ENCODE measurements at regions not wholly inside any gene's neighbourhood (a gene's known extent, or its start where the extent isn't known, plus 50 kb on each side); places are given as distances from the start of the nearest gene placed in this dataset.

DNA sequence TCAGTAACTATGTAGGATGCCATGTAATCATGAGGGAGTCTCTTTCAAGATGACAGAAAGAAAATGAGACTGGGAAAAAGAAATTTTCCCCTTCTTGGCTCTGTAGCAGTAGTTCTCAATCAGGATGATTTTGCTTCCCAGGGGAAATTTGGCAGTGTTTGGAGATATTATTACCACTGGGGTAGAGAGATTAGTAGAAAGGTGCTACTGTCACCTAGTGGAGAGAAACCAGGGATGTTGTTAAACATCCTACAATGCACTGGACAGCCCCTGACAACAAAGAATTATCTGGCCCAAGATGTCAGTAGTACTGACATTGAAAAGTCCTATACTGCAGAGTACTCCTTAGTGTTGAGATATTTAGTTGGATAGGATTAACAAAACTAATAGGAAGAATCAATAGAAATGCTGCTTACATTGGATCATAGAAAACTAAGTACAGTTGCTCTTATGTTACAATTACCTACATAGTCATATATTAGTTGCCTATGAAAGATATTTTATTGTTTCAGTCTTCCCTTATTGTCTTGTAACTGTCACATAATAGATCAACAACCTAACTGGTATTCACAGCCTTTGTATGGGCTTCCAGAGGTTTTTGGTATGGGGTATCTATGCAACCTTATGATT lies 433.3 kb downstream of the RAP2B start:
- H3K36me3 ChIP-seq (ENCODE audit: control insufficient read depth in 1 of 2, insufficient read depth in 2 of 2, low read length in 2 of 2) = no peaks in the 10 kb centered on the region; a peak in 1 of 4 replicates
- H3K4me1 ChIP-seq (ENCODE audit: control insufficient read depth in 1 of 2, insufficient read depth in 2 of 2, low read length in 2 of 2) = peaks cover 0 to 9% of the 10 kb centered on the region in 2 experiments; a peak in 2 of 4 replicates
- no peaks in the 10 kb centered on the region for H3K27me3 ChIP-seq (ENCODE audit: insufficient read depth, low read length)
- H3K4me2 ChIP-seq (ENCODE audit: low read length) = no peak overlapping the region
- POLR2A ChIA-PET = no interaction called here
- H3K79me2 ChIP-seq (ENCODE audit: insufficient read depth, low read length) = no peaks in the 10 kb centered on the region
- DNase-seq (ENCODE audit: low read depth, low spot score) = peak; percentile 24
- H3K9me2 ChIP-seq (ENCODE audit: insufficient read depth) = no peaks in the 10 kb centered on the region
- no peaks in the 10 kb centered on the region for H4K20me1 ChIP-seq (ENCODE audit: insufficient read depth)
- H3K27ac ChIP-seq (ENCODE audit: low read depth, low read length) = no peak overlapping the region
- RAD21 ChIA-PET (ENCODE audit: low non-redundant PET in 1 of 2, low total read pairs in 2 of 2, uncharacterized antibody in 2 of 2, unreplicated experiment in 2 of 2) = no interaction called here
- intact Hi-C loops (cut with micrococcal nuclease) = loop anchor here (1.0 to 10.0 kb wide), 3 partner anchors 420 to 569 kb away; no protein-coding TSS in a partner anchor
- CTCF ChIA-PET = interaction anchor here (1.2 to 1.5 kb wide), 3 partner anchors 18 to 569 kb away, joined by 3 to 4 read pairs (median 3); no protein-coding TSS in a partner anchor
- peak; percentile 88 for ATAC-seq
- TF ChIP-seq SRF (IDR thresholded peaks at IDR 0.05; ENCODE audit: low read depth) (no peak), EGR1 (IDR thresholded peaks at IDR 0.05; ENCODE audit: low read depth) (no peak), YY1 (IDR thresholded peaks at IDR 0.05; ENCODE audit: extremely low read depth, insufficient replicate concordance, low read depth, low read length) (no peak), RAD21 (IDR thresholded peaks at IDR 0.05; ENCODE audit: low read depth) (peak; percentile 86), CEBPB (IDR thresholded peaks at IDR 0.05; ENCODE audit: low read depth) (no peak), ZBTB33 (IDR thresholded peaks at IDR 0.05; ENCODE audit: extremely low read depth, insufficient replicate concordance, low read length) (no peak), FOSL1 (IDR thresholded peaks at IDR 0.05; ENCODE audit: low read depth) (no peak), JUND (IDR thresholded peaks at IDR 0.05) (no peak)
- TF ChIP-seq, protein P1, sequence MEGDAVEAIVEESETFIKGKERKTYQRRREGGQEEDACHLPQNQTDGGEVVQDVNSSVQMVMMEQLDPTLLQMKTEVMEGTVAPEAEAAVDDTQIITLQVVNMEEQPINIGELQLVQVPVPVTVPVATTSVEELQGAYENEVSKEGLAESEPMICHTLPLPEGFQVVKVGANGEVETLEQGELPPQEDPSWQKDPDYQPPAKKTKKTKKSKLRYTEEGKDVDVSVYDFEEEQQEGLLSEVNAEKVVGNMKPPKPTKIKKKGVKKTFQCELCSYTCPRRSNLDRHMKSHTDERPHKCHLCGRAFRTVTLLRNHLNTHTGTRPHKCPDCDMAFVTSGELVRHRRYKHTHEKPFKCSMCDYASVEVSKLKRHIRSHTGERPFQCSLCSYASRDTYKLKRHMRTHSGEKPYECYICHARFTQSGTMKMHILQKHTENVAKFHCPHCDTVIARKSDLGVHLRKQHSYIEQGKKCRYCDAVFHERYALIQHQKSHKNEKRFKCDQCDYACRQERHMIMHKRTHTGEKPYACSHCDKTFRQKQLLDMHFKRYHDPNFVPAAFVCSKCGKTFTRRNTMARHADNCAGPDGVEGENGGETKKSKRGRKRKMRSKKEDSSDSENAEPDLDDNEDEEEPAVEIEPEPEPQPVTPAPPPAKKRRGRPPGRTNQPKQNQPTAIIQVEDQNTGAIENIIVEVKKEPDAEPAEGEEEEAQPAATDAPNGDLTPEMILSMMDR (IDR thresholded peaks at IDR 0.05 in 2 of 3, conservative IDR thresholded peaks at IDR 0.05 in 1 of 3; ENCODE audit: borderline replicate concordance in 1 of 3, insufficient read depth in 1 of 3, low read depth in 2 of 3, low read length in 2 of 3) = peak; percentile 79 to 85 (median 85)
- BruUV-seq (replicated peaks) = no TSS peak
- H3K4me3 ChIP-seq (replicated peaks in 1 of 2; ENCODE audit: low read depth in 1 of 2, low read length in 2 of 2) = no peak overlapping the region
- no peak overlapping the region for H2AFZ ChIP-seq (ENCODE audit: low read depth, low read length, poor library complexity, severe bottlenecking)
- no peaks in the 10 kb centered on the region for H3K9me3 ChIP-seq (ENCODE audit: control insufficient read depth in 1 of 2, insufficient read depth in 1 of 2, low read depth in 1 of 2, low read length in 2 of 2)
- no peak overlapping the region for H3K9ac ChIP-seq (ENCODE audit: low read length)

All from HCT116 (cell line).